Skeletal muscle tissue (tissue), 3 donors: ENCODE measurements at regions not wholly inside any gene's neighbourhood (a gene's known extent, or its start where the extent isn't known, plus 50 kb on each side); places are given as distances from the start of the nearest gene placed in this dataset.
"Not testable (repeated sequence)": the region's sequence is repeated elsewhere in the genome, so short reads cannot be mapped to it uniquely, and the experiment has no call there.

Source experiments
- H3K27ac ChIP-seq: one replicate; pipeline ENCODE4 v1.7.0; 2013; ENCODE audit warnings: mild to moderate bottlenecking, low read depth, low read length, inconsistent platforms
- H3K27me3 ChIP-seq, 3 donors: one replicate each; pipeline ENCODE4 v1.7.0; 2013; ENCODE audit warnings: low read length in 3 of 3; ENCODE audit not compliant: control insufficient read depth in 3 of 3, insufficient read depth in 3 of 3
- H3K36me3 ChIP-seq, 3 donors: one replicate each; pipeline ENCODE4 v1.7.0; 2013; ENCODE audit warnings: low read length in 3 of 3; ENCODE audit not compliant: control insufficient read depth in 3 of 3, insufficient read depth in 3 of 3
- H3K4me1 ChIP-seq, 3 donors: one replicate each; pipeline ENCODE4 v1.7.0; 2013; ENCODE audit warnings: low read length in 3 of 3, mild to moderate bottlenecking in 3 of 3; ENCODE audit not compliant: control insufficient read depth in 3 of 3, insufficient read depth in 3 of 3
- H3K4me3 ChIP-seq, 3 donors: one replicate each; pipeline ENCODE4 v1.7.0; 2013; ENCODE audit warnings: low read length in 3 of 3
- H3K9ac ChIP-seq, 3 donors: one replicate each; pipeline ENCODE4 v1.7.0; 2013; ENCODE audit warnings: low read length in 3 of 3, mild to moderate bottlenecking in 3 of 3, moderate library complexity in 2 of 3, low read depth in 1 of 3
- H3K9me3 ChIP-seq, 3 donors: one replicate each; pipeline ENCODE4 v1.7.0; 2013; ENCODE audit warnings: low read length in 3 of 3; ENCODE audit not compliant: control insufficient read depth in 3 of 3
- donor health status: Osteomylitis.

DNA sequence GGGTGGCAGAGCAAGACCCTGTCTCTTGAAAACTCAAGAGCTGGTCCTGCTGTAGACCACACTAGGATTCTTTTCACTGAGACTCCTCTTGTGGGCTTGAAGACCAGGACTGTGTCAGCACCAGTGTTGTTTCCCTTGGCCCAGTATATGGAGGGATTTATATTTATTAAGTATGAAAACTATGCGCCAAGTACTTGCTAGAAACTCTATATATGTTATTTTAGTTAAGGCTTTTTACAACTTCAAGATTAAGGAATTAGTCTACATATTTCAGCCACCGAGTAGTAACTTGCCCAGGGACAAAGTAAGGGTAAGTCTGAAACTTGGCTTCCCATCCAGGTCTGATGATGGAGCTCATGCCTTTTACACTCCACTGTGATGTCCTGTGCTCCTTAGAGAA, 488.4 kb downstream of the PCNX1 start:
- Histone ChIP-seq H3K9me3 (no peaks in the 10 kb centered on the region), H3K27ac (no peak overlapping the region), H3K4me3 (no peak overlapping the region), H3K4me1 (no peaks in the 10 kb centered on the region), H3K9ac (no peak overlapping the region), H3K27me3 (no peaks in the 10 kb centered on the region), H3K36me3 (no peaks in the 10 kb centered on the region)

- H3K9me3 ChIP-seq = no peaks in the 10 kb centered on the region
- no peak overlapping the region for H3K4me3 ChIP-seq
- no peak overlapping the region for H3K9ac ChIP-seq
- H3K36me3 ChIP-seq = no peaks in the 10 kb centered on the region
- H3K4me1 ChIP-seq = no peaks in the 10 kb centered on the region
- H3K27me3 ChIP-seq = no peaks in the 10 kb centered on the region
- H3K27ac ChIP-seq = no peak overlapping the region
Measured at GRCh38 chr14:71396050-71396677, 488.9 kb downstream of the PCNX1 start.

GRCh38 chr14:71397371-71397770, 490.1 kb downstream of the PCNX1 start:
- Histone ChIP-seq H3K4me1 (no peaks in the 10 kb centered on the region), H3K27ac (no peak overlapping the region), H3K27me3 (no peaks in the 10 kb centered on the region), H3K4me3 (no peak overlapping the region), H3K9ac (no peak overlapping the region), H3K36me3 (no peaks in the 10 kb centered on the region), H3K9me3 (no peaks in the 10 kb centered on the region)

GRCh38 chr14:71398450-71398849, 491.2 kb downstream of the PCNX1 start:
- Histone ChIP-seq H3K9me3 (no peaks in the 10 kb centered on the region), H3K4me1 (no peaks in the 10 kb centered on the region), H3K27ac (no peak overlapping the region), H3K36me3 (no peaks in the 10 kb centered on the region), H3K4me3 (no peak overlapping the region), H3K9ac (no peak overlapping the region), H3K27me3 (no peaks in the 10 kb centered on the region)

- Histone ChIP-seq H3K27me3 (no peaks in the 10 kb centered on the region), H3K4me1 (no peaks in the 10 kb centered on the region), H3K9ac (no peak overlapping the region), H3K27ac (no peak overlapping the region), H3K4me3 (no peak overlapping the region), H3K36me3 (no peaks in the 10 kb centered on the region), H3K9me3 (no peaks in the 10 kb centered on the region)
Measured at GRCh38 chr14:71399057-71399487, 491.8 kb downstream of the PCNX1 start.

- Histone ChIP-seq H3K9me3 (no peaks in the 10 kb centered on the region), H3K36me3 (no peaks in the 10 kb centered on the region), H3K27me3 (no peaks in the 10 kb centered on the region), H3K4me1 (no peaks in the 10 kb centered on the region), H3K4me3 (no peak overlapping the region), H3K27ac (no peak overlapping the region), H3K9ac (no peak overlapping the region)
Measured at GRCh38 chr14:71400871-71401321, 493.6 kb downstream of the PCNX1 start.

GRCh38 chr14:71402415-71402814, 495.2 kb downstream of the PCNX1 start:
- not testable (repeated sequence) for H3K4me1 ChIP-seq, H3K9me3 ChIP-seq, H3K36me3 ChIP-seq, H3K9ac ChIP-seq, H3K27ac ChIP-seq, H3K4me3 ChIP-seq, H3K27me3 ChIP-seq

DNA sequence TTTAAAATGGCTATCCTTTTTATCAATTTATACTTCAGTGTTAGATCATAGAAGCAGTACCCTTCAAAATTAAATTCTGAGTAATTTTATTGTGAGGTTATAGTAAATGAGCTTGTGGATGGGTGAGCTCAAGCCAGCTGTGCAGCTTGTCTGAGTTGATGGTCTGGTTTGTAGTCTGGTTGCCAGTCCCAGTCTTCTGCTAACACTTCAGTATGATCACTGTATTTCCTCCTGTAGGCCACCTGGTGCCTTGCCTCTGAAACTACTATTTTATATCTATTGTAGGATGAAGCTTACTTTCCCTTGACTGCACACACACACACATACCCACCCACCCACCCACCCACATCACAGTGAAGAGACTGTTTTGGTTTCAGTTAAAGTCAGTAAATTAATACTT, 496.4 kb downstream of the PCNX1 start:
- no peaks in the 10 kb centered on the region for H3K36me3 ChIP-seq
- H3K9me3 ChIP-seq = no peaks in the 10 kb centered on the region
- no peak overlapping the region for H3K9ac ChIP-seq
- H3K4me3 ChIP-seq = no peak overlapping the region
- H3K27me3 ChIP-seq = no peaks in the 10 kb centered on the region
- H3K27ac ChIP-seq = no peak overlapping the region
- no peaks in the 10 kb centered on the region for H3K4me1 ChIP-seq

DNA sequence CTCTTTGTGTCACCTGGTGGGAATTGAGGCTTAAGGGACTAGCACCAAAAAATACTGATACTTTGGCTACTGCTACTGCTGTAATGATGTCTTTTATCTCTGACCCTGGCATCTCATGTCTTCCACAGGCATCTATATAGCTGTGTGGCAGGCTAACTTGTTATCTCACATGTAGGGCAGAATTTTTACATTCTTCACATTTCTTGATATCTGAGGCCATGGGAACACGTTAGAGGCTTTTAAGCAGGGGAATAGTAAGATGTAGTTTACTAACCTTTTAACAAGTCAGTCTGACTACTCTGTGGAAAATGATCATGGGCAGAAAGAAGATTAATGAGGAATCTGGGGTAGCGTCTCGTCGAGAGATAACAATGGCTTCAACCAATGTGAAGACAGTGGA, 498.4 kb downstream of the PCNX1 start:
- no peaks in the 10 kb centered on the region for H3K27me3 ChIP-seq
- no peaks in the 10 kb centered on the region for H3K36me3 ChIP-seq
- H3K9me3 ChIP-seq = no peaks in the 10 kb centered on the region
- H3K27ac ChIP-seq = no peak overlapping the region
- H3K4me3 ChIP-seq = no peak overlapping the region
- no peak overlapping the region for H3K9ac ChIP-seq
- no peaks in the 10 kb centered on the region for H3K4me1 ChIP-seq

DNA sequence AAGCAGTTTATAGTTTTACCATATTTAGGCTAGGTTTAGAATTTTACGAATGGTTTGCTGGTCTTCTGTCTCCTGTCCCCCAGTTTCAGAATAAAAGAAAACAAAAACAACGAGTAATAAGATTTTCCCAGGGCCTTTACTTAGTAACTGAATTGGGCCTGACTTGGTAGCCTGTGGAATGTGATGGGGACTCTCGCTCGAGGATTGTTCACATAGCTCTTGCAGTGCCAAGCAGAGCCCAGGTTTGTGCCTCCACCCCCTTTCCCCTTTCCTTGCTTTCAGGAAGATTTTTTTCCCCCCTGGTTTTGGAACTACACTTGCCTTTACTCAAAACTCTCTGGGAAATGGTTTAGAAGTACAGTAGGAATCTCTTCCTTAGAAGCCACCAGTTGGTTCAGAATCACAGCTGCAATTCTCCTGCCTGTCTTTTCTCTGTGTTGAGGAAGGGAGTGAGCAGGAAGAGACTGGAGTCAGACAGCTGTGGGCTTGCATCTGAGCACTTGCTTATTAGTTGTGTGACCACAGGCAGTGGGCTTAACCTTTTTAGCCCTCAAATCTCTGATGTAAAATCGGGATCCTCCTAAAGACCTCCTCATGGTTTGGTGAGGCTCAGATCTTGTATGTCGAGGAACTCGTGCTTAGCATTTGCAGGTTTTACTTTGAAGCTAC, 501.2 kb downstream of the PCNX1 start:
- Histone ChIP-seq H3K4me3 (no peak overlapping the region), H3K9me3 (no peaks in the 10 kb centered on the region), H3K27me3 (no peaks in the 10 kb centered on the region), H3K36me3 (no peaks in the 10 kb centered on the region), H3K27ac (no peak overlapping the region), H3K4me1 (no peaks in the 10 kb centered on the region), H3K9ac (no peak overlapping the region)
